GM18909 (cell line): ENCODE measurements at regions not wholly inside any gene's neighbourhood (a gene's known extent, or its start where the extent isn't known, plus 50 kb on each side); places are given as distances from the start of the nearest gene placed in this dataset.

ENCODE experiments used
- ATAC-seq: cut with Tn5 transposase; IDR thresholded peaks from one replicate; pipeline ENCODE4 v1.9.1; 2021; ENCODE audit warnings: mild to moderate bottlenecking; ENCODE audit not compliant: unreplicated experiment, poor library complexity

- no peak for ATAC-seq
Observed at GRCh38 chr12:13770576-13770975, 210.8 kb downstream of the GRIN2B start.

- ATAC-seq = no peak
Observed at GRCh38 chr12:13769966-13770365, 211.4 kb downstream of the GRIN2B start.

- no peak for ATAC-seq
Observed at GRCh38 chr12:13769273-13769672, 212.1 kb downstream of the GRIN2B start.

- ATAC-seq = no peak
Observed at GRCh38 chr12:13764748-13765147, 216.7 kb downstream of the GRIN2B start.

GRCh38 chr12:13749389-13749788 is 232.0 kb downstream of the GRIN2B start:
- no peak for ATAC-seq

DNA sequence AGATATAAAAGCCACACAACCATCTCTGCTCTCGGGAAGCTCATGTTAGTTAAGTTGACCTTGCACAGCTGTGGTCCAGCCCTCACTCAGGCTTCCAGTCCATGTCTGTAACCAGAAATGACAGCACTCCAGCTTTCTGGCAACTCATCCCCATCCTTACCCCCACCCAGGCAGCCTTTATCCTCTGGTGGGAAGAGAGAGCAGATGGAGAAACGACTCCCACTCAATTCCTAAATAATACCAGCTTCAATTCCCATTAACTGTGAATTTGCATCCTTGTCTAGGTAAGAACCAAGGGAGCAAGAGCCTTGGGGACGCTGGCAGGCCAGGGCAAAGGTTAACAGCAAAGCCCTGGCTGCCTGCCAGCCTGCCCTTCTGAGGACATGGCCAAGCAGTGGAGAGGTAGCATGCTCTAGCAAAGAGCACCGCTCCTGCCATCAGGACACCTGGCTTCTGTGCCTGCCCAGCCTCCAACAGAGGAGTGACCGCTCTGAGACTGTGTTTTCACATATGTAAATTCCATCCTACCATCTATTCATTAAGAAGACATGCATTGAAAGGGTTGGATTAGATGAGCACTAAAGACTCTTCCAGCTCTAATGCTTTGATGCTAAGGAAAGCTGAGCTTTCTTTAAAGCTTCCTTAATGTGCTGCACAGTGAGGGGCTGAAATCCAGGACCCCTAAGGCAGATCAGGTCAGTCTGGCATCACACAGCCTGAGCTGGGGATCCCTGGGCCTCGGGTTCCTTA is 236.1 kb downstream of the GRIN2B start:
- ATAC-seq = no peak

- ATAC-seq = no peak
Observed at GRCh38 chr12:13744561-13744960, 236.8 kb downstream of the GRIN2B start.

DNA sequence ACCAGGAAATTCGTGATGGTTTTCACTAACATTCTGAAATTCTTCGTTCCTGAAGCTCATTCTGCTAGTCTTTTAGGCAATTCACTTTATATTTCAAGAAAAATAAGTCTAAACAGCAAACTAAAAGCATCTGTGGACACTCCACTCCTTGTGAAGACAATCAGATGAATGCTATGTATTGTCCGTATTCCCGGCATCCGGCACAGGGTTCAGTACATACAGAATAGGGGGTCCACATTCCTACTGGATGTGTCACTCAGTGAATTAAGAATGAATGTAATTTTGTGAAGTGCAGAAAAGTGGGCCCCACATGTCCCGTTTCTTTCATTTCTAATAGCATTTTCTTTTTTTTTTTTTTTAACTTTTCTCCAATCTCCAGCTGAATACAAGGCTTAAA is 241.3 kb downstream of the GRIN2B start:
- ATAC-seq = no peak

DNA sequence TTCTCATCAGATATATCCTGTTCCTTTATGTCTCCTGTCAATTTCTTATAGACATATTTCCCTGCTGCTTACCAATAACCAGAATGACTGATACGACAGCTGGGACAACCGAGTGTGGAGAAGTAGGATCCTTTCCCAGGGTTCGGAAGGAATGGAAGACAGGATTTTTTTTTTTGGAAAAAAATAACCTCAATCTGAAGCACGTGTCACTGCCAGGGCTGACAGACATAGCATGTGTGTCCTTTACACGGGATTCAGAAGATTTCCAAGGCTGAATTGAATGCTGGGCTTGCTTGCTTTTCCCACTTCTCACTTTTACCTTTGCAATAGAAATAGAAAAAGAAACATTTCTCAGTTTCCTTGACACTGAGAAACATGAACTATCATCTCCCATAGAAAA is 245.7 kb downstream of the GRIN2B start:
- no peak for ATAC-seq

DNA sequence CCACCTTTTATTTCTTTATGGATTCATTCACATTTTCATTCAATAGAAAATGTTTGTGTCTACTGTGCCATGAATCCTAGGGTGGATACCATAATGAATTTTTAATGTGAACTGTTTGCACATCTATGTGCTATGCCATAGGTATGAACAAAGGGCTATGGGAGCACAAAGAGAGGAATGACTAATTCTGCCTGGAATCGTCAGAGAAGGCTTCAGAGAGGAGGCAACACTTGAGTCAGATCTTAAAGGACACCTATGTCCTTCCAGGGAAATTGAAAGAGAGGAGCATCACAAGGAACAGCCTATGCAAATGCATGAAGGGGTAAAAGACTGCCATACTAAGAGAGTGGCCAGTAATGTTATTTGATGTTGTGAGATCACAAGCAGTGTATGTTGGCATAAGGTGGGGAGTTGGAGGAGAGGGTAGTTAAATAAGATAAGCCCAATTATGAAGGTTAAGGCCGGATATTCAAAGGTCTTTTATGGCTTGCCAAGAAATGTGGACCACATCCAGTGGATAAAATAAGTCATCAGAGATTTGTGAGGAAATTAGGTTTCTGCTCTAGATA is 246.7 kb downstream of the GRIN2B start:
- ATAC-seq = no peak

DNA sequence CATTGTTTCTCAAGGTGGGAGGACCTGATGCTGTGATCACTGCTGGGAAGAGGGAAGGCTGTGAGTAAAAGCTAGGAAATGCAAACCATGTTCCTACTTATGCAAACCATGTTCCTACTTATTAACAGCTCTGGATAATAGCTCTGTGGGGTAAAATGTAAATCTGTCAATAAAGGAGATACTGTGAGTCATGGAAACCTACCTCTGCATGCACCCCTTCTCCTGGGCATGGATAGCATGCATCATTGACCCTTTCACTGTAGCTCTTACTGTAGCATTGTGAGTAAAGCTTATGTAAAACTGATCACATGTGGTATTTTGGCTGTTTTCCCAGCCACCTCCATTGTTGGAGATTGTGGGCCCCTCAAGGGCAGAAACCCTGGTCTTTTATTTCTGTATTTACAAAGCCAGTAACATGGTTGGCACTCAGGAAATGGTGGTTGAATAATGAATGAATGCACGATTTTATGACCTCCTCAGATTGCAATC is 253.7 kb downstream of the GRIN2B start:
- ATAC-seq = no peak

DNA sequence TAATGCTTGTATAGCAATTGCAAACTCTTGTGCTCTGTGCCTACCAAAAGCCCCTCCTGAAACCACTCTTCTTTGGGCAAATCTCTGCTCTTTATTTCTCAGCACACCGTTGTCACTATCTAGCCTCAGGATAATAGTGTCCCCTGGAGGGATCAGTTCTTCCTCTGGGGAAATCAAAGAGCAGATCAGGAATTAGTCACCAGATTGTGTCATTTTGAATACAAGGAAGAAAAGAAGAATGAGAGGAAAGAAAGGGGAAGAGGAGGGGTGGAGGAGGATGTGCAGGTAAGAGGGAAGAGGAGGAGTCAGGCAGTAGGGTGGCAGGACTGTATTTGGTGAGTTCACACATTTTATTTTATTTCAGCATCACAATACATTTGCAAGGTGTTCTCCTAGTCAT is 256.4 kb downstream of the GRIN2B start:
- ATAC-seq = no peak

- no peak for ATAC-seq
Observed at GRCh38 chr12:13724136-13724535, 257.3 kb downstream of the GRIN2B start.

- no peak for ATAC-seq
Observed at GRCh38 chr12:13719986-13720385, 261.4 kb downstream of the GRIN2B start.

GRCh38 chr12:13718271-13718670 is 263.1 kb downstream of the GRIN2B start:
- no peak for ATAC-seq

DNA sequence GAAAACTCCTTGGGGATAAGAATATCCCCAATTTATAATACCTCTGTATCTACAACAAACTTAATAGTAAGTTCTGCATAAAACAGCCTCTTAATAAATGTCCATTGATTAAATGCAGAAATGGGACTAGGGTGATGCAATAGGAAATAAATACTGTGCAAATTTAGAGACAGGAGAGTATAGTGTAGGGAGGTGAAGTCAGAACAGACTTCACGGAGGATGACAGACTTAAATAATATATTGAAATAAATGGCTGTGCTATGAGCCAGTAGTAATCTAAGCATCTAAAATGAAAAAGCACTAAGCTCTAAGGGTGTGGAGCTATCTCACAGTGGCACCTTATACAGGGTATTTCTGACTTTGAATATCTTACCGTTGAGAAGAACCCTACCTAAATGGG is 265.3 kb downstream of the GRIN2B start:
- no peak for ATAC-seq

- no peak for ATAC-seq
Observed at GRCh38 chr12:13713556-13714410, 267.6 kb downstream of the GRIN2B start.

DNA sequence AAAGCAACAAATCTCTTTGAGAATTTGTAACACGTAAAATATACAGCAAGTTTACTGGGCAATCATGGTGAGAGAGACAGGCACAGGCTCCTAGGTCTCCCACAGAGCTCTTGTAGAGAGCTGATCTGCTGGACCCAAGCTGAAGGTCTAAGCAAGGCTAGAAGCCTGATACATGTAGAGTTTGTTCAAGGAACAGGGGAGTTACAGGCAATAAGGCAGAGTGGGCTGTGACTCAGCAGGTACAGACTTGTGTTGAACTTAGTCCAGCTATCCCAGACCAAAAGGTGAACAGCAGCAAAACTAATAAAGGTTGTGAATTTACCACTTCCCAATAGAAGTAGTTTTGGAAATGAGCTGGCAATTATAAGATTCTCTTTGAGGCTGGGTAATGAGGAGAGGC is 273.6 kb downstream of the GRIN2B start:
- no peak for ATAC-seq

DNA sequence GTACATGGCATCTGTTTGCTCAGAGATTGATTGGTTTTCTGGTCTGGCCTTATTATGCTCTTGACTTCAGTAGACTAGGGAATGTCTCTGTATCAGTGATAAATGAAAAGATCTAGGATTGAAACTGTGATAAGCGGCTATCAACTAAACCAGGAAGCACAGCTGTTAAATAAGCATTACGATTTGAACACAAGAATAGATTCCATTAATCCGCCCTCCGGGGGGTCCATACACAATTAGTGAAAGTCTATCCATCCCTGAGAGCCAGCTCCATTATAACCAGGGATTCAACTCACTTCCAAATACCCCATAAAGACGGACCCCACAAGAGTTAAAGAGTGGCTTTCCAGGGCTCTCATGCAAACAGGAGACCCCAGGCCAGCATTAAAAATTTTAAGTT is 279.0 kb downstream of the GRIN2B start:
- ATAC-seq = no peak

DNA sequence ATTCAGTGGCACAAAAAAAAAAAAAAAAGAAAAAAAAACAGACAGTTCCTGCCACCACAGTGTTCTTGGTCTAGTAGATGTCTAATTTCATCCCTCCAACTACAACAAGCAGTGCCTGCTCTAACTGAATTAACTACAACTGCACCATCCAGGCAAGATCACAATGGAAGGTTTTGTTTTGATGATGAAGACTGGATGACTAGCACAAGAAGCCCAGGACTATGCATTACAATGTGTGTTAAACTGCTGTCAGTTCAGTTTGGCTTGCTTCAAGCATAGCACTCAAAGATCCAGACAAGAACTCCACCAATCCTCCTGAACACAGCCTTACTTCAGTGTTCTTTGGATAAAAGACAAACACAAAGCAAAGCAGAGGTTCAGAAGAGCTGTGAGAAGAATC is 279.9 kb downstream of the GRIN2B start:
- ATAC-seq = no peak

DNA sequence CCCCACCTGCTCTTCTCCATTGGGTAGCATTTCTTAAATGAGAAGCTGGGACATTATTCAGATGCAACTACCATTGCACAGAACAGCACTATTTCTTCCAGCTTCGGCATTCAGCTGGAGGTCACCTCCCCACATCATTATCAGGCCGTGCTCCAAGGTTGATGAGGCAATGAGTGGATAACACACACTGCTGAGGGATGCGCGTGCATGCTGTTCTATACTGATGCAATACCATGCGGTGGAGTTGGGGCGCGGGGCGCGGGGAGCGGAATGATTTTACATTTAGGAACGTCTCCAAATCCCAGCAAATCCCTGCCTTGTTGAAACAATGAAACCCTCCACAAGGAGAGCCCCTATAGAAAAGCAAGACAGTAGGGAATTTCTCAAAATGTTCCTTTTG is 283.4 kb downstream of the GRIN2B start:
- ATAC-seq = no peak
